GM19468 (cell line): ENCODE measurements at regions not wholly inside any gene's neighbourhood (a gene's known extent, or its start where the extent isn't known, plus 50 kb on each side); places are given as distances from the start of the nearest gene placed in this dataset.

Source experiments
- ATAC-seq: cut with Tn5 transposase; IDR thresholded peaks from one replicate; pipeline ENCODE4 v1.9.1; 2021; ENCODE audit warnings: mild to moderate bottlenecking, moderate library complexity, moderate number of reproducible peaks; ENCODE audit not compliant: unreplicated experiment; ENCODE audit errors: extremely low read depth

- no peak for ATAC-seq
Observed at GRCh38 chr9:91061506-91061905, 259.9 kb downstream of the SYK start.

GRCh38 chr9:91062281-91062680 lies 260.7 kb downstream of the SYK start:
- ATAC-seq, result no peak

GRCh38 chr9:91063471-91063870 lies 261.9 kb downstream of the SYK start:
- ATAC-seq, result no peak

GRCh38 chr9:91065231-91066041 lies 263.8 kb downstream of the SYK start:
- ATAC-seq, result no peak

DNA sequence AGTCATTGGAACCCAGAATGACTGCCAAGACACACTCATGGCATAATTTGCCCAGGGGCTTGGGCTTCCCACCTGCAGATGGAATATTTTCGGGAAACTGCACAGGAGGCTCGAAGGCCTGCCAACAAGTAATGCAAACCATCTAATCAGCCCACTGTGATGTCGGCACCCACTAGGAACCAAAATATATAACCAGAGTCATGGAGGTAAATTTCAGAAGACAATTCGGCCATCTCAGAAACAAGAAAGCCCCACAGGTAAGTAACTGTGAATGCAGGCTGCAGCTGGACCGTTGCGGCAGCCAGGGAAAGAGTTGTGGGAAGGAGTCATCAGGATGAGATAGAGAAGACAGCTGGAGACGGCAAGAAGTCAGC lies 264.4 kb downstream of the SYK start:
- ATAC-seq, result no peak

DNA sequence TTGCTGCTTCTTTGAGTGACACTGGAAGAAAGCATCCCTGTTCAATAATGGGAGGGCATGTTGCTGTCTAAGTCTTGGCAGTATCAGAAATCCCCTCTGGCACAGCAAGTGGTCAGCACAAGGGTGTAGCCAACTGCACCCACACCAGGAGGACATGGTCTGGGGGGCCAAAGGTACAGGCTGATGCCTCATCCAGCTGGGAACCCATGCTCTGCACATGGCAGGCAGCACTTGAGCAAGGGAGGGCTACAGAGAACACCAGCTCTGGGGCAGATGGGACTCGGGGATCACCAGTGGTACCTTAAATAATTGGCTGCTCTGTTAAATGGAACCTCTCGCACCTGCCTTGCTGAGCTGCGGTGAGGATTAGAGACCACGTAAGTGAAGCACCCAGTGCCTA lies 265.2 kb downstream of the SYK start:
- ATAC-seq, result no peak

GRCh38 chr9:91067306-91067860 lies 265.8 kb downstream of the SYK start:
- no peak for ATAC-seq

DNA sequence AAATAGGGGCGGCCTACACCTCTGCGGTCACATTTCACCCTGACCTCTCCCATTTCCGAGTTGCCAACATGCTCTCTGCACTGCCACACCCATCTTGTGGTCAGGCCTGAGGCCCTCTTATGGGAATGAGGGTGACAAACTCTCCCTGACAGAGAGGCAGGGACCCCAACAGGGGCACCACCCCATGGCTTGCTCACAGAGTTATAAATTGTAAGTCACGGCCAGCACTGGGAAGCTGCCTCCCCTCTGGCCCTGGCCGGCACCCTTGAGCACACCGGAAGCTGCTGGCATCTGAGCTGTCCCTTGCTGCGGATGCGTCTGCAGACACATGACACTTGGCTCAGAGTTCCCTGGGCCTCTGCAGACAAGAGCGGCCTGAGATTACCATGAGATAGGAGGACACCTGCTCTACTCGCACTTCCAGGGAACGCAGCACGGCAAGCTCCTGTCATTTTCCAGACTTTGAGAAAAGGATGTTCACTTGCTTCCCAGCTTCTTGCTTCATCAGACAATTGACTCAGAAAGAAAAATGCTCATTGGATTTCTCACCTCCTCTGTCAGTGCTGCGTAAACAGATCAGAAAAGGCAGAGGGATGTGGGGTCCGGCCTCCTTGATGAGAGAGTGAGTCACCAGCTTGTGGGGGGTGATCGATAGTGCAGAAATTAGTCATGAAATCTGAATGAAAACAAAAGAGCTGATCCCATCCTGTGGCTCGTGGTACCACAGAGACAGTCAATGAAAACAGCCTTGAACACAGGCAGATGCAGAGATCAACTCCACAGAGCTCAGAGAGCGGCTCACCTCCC lies 269.8 kb downstream of the SYK start:
- no peak for ATAC-seq

DNA sequence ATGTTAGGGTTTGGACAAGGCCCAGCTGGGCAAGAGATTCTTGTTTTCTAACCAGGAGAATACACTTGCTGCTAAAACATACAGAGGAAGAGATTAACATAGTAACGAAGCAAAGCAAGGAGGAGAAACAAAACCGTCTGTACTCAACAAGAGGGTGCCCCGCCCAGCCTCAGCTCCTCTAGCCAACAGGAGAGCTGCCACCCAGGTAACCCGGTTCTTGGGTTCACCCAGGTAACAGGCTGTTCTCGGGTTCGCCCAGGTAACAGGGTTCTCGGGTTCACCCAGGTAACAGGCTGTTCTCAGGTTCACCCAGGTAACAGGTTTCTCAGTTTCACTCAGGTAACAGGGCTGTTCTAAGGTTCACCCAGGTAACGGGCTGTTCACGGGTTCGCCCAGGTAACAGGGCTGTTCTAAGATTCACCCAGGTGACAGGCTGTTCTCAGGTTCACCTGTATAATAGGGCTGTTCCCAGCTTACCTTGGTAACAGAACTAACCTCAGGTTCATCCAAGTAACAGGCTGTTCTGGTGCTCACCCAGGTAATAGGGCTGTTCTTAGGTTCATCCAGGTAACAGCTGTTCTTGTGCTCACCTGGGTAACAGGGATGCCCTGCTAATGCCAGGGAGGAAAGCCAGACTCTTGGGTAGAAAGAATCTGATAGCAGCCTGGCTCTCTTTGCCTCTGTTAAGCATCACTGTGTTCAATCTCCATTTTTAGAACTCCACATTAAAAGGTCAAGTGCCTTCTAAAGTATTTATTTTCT lies 271.6 kb downstream of the SYK start:
- ATAC-seq, result no peak

DNA sequence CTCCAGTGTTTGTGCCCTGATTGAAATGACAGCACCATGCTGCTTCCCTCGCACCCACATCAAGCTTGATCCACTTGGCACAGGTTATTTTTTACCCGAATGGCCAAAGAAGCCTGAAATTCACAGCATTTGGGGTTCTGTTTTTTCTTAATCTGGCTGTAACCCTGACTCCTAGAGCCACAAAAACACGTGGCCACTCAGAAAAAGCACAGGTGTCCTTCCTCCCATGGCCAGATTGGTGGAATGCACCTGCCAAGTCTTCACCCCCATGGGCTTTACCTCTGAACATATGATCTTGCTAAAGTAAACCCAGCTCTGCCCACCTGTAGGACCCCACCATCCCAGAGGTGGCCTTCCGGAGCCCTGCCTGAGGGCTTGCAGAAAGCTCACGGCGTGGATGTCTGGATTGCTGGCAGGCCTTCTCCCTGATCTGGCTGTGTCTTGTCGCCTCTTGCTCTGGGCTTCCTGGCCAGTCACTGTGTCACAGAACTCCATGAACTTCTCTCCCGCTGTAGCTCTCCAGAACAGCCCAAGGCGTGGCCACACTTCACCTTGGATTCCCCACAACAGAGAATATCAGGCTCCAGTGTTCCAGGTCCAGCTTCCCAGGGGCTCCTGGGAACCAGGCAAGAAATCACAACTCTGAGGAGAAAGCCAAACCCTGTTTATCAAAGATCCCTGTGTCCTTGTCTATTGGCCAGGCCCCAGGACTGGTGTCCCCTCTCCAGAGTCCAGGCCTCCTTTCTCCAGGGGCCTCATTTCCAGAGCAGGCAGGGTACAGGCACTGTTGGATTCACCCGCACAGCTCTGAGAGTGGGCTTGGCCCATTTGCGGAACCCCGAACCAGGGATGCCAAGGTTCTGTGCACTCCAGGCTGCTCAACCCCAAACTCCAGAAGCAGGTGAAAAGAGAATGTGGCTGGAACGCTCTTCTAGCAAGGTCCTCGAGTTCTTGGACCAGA lies 272.5 kb downstream of the SYK start:
- ATAC-seq, result no peak

DNA sequence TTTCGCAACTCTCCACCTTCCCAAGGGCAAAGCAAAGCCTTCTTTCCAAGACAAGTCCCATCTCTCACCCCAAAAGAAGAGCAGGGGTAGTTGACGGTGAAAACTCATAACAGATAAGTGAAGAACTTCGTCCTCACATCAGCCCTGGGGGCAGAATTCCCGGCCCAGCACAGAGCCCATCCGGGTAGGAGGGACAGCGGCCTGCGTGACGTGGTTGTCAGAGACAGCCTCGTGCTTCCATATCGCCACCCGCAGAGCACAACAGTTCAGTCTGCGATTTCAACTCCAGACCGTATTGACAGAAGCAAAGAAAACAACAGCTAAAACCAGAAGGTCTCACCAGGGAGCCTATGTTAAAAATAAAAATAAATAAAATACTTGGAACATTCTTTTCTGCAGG lies 273.2 kb downstream of the SYK start:
- no peak for ATAC-seq

DNA sequence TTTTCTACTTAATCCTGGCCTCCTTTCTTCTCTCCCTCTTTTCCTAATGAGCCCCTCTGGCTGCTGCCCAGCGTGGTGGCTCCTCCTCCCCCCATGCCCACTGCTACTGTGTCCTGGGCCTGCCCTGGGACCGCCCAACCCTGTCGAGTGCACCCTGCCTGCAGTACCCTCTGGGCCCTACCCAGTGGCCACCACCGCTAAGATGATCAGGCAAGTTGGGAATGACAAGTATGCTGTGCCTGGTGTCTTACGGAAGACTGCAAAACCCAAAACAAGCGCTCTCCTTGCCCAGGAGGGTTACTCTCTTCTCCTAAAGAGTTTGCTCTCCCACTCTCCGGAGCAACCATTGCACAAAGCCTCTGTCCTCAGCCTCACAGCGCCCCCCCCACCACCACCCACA lies 273.7 kb downstream of the SYK start:
- no peak for ATAC-seq

GRCh38 chr9:91077624-91078368 lies 276.2 kb downstream of the SYK start:
- no peak for ATAC-seq

- ATAC-seq, result no peak
Observed at GRCh38 chr9:91078369-91078695, 276.7 kb downstream of the SYK start.

DNA sequence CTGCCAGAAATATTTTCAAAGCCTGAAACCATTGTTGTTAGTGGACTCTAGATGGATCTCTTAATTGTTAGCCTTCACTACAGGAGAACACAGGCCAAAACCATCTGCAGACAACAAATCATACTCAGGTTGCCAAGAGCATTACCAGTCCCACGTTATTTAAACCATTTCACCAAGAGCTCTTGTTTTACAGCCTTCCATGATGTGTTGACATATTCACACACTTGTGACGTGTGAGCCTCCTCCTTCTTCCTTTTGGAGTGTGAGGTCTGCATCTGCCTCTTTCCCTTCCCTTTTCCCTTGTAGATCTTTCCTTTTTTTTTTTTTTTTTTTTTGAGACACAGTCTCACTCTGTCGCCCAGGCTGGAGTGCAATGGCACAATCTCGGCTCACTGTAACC lies 279.0 kb downstream of the AUH start:
- no peak for ATAC-seq

DNA sequence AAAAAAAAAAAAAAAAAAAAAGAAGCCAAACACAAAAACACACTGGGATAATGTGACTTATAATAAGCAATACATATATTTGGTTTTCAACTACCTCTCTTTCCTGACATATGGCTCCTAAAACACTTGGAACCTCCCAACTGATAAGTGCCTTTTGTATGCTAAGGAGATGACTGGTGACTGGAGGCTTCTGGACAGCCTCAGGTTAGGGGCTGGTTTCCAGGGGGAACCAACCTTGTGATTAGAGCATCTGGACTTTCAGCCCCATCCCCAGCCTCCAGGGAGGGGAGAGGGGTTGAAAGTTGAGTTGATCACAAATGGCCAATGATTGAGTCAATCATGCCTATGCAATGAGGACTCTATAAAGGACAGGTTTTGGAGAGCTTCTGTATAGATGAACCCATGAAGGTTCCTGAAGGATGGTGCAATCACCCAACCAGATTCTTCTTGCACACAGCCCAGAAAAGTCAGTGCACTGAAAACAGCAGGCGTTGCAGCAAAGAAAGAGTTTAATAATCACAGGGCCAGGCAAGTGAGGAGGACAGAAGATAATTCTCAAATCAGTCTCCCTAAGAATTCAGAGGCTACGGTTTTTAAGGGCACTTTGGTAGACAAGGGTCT lies 276.7 kb downstream of the AUH start:
- no peak for ATAC-seq

- no peak for ATAC-seq
Observed at GRCh38 chr9:91085517-91086291, 276.0 kb downstream of the AUH start.
